ENCODE measurements at regions not wholly inside any gene's neighbourhood (a gene's known extent, or its start where the extent isn't known, plus 50 kb on each side); places are given as distances from the start of the nearest gene placed in this dataset.

GRCh38 chr3:30141178-30141581 is 465.2 kb upstream of the TGFBR2 start:
- intact Hi-C loops (cut with DNase I) = no loop called here
- no peak for DNase-seq
- 48 to 65% methylated on average over 2 of the region's 2 CpGs for WGBS, 2 donors
- peak in 1 of 8 donors; percentile 35 for ATAC-seq
- Histone ChIP-seq H3K4me1 (peaks cover 0 to 27% (median 10%) of the 10 kb centered on the region in 9 donors), H3K4me3 (no peak overlapping the region), H3K27me3 (no peaks in the 10 kb centered on the region), H3K9me3 (peaks cover 0 to 13% (median 0%) of the 10 kb centered on the region in 11 donors), H3K27ac (peak overlapping the region in 1 of 10 donors; percentile 27), H3K36me3 (no peaks in the 10 kb centered on the region)
- no peak for TF ChIP-seq CTCF (IDR thresholded peaks at IDR 0.05)

GRCh38 chr3:30141927-30142326 is 464.5 kb upstream of the TGFBR2 start:
- ATAC-seq (no peak), DNase-seq (no peak)
- H3K4me3 ChIP-seq = no peak overlapping the region
- H3K4me1 ChIP-seq = peaks cover 0 to 27% (median 10%) of the 10 kb centered on the region in 9 donors
- WGBS, 2 donors = 46% methylated on average over 3 of the region's 3 CpGs
- intact Hi-C loops (cut with DNase I) = no loop called here
- peak overlapping the region in 1 of 10 donors; percentile 15 for H3K27ac ChIP-seq
- H3K9me3 ChIP-seq = peaks cover 0 to 6% (median 0%) of the 10 kb centered on the region in 11 donors
- no peak for TF ChIP-seq CTCF (IDR thresholded peaks at IDR 0.05)
- no peaks in the 10 kb centered on the region for H3K27me3 ChIP-seq
- no peaks in the 10 kb centered on the region for H3K36me3 ChIP-seq

GRCh38 chr3:30142946-30143345 is 463.5 kb upstream of the TGFBR2 start:
- intact Hi-C loops (cut with DNase I) = no loop called here
- Histone ChIP-seq H3K27ac (no peak overlapping the region), H3K36me3 (no peaks in the 10 kb centered on the region), H3K27me3 (no peaks in the 10 kb centered on the region), H3K4me3 (no peak overlapping the region), H3K4me1 (peaks cover 0 to 27% (median 10%) of the 10 kb centered on the region in 9 donors), H3K9me3 (peaks cover 0 to 5% (median 0%) of the 10 kb centered on the region in 11 donors)
- DNase-seq = no peak
- TF ChIP-seq CTCF (IDR thresholded peaks at IDR 0.05) = no peak
- ATAC-seq = no peak

- DNase-seq = no peak
- no peak for ATAC-seq
- no peak overlapping the region for H3K27ac ChIP-seq
- intact Hi-C loops (cut with DNase I) = no loop called here
- peaks cover 0 to 6% (median 0%) of the 10 kb centered on the region in 11 donors for H3K9me3 ChIP-seq
- no peak for TF ChIP-seq CTCF (IDR thresholded peaks at IDR 0.05)
- peaks cover 0 to 19% (median 10%) of the 10 kb centered on the region in 9 donors for H3K4me1 ChIP-seq
- H3K36me3 ChIP-seq = no peaks in the 10 kb centered on the region
- no peak overlapping the region for H3K4me3 ChIP-seq
- no peaks in the 10 kb centered on the region for H3K27me3 ChIP-seq
Observed at GRCh38 chr3:30145281-30145680, 461.1 kb upstream of the TGFBR2 start.

Measured in heart right ventricle (tissue), 16 donors.